ENCODE measurements at regions not wholly inside any gene's neighbourhood (a gene's known extent, or its start where the extent isn't known, plus 50 kb on each side); places are given as distances from the start of the nearest gene placed in this dataset.

GRCh38 chr11:112611771-112612170 lies 349.4 kb upstream of the NCAM1 start:
- no peak for TF ChIP-seq CTCF (IDR thresholded peaks at IDR 0.05)
- no peak for TF ChIP-seq POLR2A (IDR thresholded peaks at IDR 0.05)
